Transverse colon (tissue), 4 donors: ENCODE measurements at regions not wholly inside any gene's neighbourhood (a gene's known extent, or its start where the extent isn't known, plus 50 kb on each side); places are given as distances from the start of the nearest gene placed in this dataset.

ENCODE experiments used
- POLR2AphosphoS5 ChIP-seq, 3 donors: sonication (generic); formaldehyde crosslinking; IDR thresholded peaks; one replicate each; pipeline ENCODE4 v1.6.1; 2016; ENCODE audit warnings: antibody characterized with exemption in 3 of 3
- TF ChIP-seq, protein P1 (sequence below), 5 experiments: fragments of 200-600 bp in 3 of 5; fragments of 450-650 bp in 2 of 5; sonication (generic) in 3 of 5; IDR thresholded peaks; 1 replicate in 2 of 5; 2 replicates in 3 of 5; pipeline ENCODE4 v1.5.1; 2016 to 2017; ENCODE audit warnings: antibody characterized with exemption in 5 of 5, inconsistent platforms in 3 of 5, mild to moderate bottlenecking in 2 of 5, moderate library complexity in 1 of 5

DNA sequence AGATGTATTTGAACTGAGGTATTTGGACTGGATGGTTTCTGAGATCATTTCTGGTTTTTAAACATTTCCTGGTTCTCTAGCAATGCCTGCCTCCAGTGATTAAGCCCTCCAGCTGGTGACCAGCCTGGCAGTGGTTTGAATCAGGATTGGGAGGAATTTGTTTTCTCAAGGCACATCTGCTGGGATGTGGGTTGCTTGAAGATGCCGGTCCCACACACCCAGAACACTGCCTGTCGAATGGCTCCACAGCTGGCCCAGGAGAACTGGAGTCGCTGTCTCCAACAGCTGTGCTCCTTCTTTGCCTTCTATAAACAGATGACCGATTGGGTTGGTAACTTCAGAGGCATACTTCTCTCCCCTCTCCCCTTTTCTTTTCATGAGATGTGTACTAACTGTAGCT lies 258.0 kb upstream of the DDHD1 start:
- no peak for TF ChIP-seq POLR2AphosphoS5 (IDR thresholded peaks at IDR 0.05)
- TF ChIP-seq, protein P1, sequence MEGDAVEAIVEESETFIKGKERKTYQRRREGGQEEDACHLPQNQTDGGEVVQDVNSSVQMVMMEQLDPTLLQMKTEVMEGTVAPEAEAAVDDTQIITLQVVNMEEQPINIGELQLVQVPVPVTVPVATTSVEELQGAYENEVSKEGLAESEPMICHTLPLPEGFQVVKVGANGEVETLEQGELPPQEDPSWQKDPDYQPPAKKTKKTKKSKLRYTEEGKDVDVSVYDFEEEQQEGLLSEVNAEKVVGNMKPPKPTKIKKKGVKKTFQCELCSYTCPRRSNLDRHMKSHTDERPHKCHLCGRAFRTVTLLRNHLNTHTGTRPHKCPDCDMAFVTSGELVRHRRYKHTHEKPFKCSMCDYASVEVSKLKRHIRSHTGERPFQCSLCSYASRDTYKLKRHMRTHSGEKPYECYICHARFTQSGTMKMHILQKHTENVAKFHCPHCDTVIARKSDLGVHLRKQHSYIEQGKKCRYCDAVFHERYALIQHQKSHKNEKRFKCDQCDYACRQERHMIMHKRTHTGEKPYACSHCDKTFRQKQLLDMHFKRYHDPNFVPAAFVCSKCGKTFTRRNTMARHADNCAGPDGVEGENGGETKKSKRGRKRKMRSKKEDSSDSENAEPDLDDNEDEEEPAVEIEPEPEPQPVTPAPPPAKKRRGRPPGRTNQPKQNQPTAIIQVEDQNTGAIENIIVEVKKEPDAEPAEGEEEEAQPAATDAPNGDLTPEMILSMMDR (IDR thresholded peaks at IDR 0.05), result no peak
